ENCODE measurements at regions not wholly inside any gene's neighbourhood (a gene's known extent, or its start where the extent isn't known, plus 50 kb on each side); places are given as distances from the start of the nearest gene placed in this dataset.

DNA sequence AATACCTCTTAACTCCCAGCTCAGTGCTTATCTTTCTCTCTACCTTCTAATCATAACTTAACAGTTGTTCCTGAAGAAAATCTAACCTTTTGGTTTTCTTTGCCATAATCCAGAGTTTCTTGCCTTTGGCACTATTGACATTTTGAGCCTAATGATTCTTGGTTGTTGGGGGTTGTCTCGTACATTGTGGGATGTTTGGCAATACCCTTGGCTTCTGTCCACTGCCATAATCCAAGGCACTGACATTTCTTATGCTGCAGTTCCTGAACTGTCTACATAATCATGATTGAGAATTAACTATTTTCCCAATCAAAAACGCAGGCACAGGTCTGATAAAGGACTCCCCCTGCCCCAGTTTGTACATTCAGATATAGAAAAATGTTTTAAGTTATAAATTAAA, 203.2 kb upstream of the MEX3C start:
- Mint-ChIP-seq H3K4me3 (no peak overlapping the region), H3K9me3 (no peaks in the 10 kb centered on the region), H3K4me1 (peaks cover 5% of the 10 kb centered on the region), H3K27ac (no peak overlapping the region), H3K36me3 (ENCODE audit: low read depth) (no peaks in the 10 kb centered on the region), H3K27me3 (ENCODE audit: low read depth) (peaks cover 4% of the 10 kb centered on the region)
- TF ChIP-seq, protein P1, sequence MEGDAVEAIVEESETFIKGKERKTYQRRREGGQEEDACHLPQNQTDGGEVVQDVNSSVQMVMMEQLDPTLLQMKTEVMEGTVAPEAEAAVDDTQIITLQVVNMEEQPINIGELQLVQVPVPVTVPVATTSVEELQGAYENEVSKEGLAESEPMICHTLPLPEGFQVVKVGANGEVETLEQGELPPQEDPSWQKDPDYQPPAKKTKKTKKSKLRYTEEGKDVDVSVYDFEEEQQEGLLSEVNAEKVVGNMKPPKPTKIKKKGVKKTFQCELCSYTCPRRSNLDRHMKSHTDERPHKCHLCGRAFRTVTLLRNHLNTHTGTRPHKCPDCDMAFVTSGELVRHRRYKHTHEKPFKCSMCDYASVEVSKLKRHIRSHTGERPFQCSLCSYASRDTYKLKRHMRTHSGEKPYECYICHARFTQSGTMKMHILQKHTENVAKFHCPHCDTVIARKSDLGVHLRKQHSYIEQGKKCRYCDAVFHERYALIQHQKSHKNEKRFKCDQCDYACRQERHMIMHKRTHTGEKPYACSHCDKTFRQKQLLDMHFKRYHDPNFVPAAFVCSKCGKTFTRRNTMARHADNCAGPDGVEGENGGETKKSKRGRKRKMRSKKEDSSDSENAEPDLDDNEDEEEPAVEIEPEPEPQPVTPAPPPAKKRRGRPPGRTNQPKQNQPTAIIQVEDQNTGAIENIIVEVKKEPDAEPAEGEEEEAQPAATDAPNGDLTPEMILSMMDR (IDR thresholded peaks at IDR 0.05; ENCODE audit: unreplicated experiment in 3 of 3): no peak

DNA sequence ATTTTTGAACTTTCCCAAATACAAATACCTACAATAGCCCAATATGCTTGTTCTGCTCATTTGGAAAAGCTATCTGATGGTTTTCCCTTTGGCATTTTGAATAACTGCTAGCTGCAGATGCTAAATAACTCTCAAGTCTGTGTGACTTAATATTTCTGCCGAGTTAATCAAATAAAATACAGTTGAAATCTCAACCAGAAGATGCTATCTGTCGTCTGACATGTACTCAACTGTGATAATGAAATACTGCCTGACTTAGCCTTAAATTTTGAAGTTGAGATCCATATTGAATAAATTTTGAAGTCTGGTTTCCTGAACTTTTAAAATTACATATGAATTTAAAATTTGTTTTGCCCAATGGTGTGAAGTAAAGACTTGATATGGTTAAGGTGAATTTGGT, 204.4 kb upstream of the MEX3C start:
- Mint-ChIP-seq H3K4me3 (no peak overlapping the region), H3K27ac (no peak overlapping the region), H3K36me3 (ENCODE audit: low read depth) (no peaks in the 10 kb centered on the region), H3K27me3 (ENCODE audit: low read depth) (peaks cover 4% of the 10 kb centered on the region), H3K4me1 (peaks cover 5% of the 10 kb centered on the region), H3K9me3 (no peaks in the 10 kb centered on the region)
- TF ChIP-seq, protein P1 (IDR thresholded peaks at IDR 0.05; ENCODE audit: unreplicated experiment in 3 of 3): no peak

DNA sequence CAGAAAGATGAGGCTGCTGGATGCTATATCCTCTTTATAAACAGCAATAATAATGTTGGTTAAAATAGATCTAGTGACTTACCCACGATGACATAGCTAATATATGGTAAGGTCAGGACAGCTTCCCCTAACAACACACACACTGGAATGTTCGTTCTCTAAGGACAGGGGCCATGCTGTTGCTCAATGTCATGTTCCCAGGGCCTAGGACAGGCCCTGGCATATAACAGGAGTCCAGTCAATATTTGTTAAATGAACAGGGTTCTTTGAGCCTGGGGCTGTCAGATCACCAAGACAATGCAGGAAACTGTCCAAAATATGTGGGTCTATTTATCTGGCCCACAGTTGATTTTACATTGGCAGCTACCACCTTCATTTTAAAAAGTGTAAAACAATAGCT, 207.1 kb upstream of the MEX3C start:
- Mint-ChIP-seq H3K36me3 (ENCODE audit: low read depth) (no peaks in the 10 kb centered on the region), H3K27me3 (ENCODE audit: low read depth) (peaks cover 8% of the 10 kb centered on the region), H3K27ac (no peak overlapping the region), H3K4me3 (no peak overlapping the region), H3K4me1 (peaks cover 5% of the 10 kb centered on the region), H3K9me3 (peaks cover 2% of the 10 kb centered on the region)
- TF ChIP-seq, protein P1 (IDR thresholded peaks at IDR 0.05; ENCODE audit: unreplicated experiment in 3 of 3): no peak

DNA sequence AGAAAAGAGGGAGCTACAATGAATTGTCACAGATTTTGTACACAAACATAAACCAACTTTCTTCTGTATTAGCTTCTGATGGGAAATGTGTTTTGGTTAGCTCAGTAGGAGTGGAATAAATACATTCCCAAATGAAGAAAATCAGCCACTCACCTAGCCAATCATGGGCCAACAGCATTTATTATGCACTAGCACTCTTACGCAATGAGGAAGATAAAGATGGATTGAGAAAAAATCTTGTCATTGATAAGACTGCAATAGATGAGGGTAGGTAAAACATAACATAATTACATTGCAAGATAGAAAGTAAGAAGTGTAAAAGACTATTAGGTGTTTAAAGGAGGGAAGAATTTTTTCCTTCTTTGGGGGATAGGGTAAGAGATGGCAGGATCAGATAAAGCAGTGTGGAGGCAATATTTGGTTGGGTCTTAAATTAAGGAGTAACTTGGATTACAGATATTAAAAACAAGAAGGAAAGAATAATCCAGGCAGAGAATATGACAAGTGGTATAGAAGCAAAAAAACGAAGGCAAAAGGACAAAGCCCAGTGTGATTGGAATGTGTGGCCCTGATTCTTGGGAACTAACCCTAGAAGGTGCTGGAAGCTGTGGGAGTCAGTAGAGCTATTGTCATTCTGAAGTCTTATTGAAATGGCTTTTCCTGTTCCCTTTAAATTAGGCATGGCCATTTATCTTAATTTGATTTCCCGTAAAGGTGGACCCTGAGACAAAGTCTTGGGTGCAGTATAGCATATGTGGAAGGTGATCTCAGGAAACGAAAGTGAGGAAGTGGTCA, 208.4 kb upstream of the MEX3C start:
- Mint-ChIP-seq H3K4me3 (no peak overlapping the region), H3K27me3 (ENCODE audit: low read depth) (peaks cover 8% of the 10 kb centered on the region), H3K36me3 (ENCODE audit: low read depth) (no peaks in the 10 kb centered on the region), H3K27ac (no peak overlapping the region), H3K4me1 (peaks cover 5% of the 10 kb centered on the region), H3K9me3 (peaks cover 2% of the 10 kb centered on the region)
- TF ChIP-seq, protein P1 (IDR thresholded peaks at IDR 0.05; ENCODE audit: unreplicated experiment in 3 of 3): no peak

DNA sequence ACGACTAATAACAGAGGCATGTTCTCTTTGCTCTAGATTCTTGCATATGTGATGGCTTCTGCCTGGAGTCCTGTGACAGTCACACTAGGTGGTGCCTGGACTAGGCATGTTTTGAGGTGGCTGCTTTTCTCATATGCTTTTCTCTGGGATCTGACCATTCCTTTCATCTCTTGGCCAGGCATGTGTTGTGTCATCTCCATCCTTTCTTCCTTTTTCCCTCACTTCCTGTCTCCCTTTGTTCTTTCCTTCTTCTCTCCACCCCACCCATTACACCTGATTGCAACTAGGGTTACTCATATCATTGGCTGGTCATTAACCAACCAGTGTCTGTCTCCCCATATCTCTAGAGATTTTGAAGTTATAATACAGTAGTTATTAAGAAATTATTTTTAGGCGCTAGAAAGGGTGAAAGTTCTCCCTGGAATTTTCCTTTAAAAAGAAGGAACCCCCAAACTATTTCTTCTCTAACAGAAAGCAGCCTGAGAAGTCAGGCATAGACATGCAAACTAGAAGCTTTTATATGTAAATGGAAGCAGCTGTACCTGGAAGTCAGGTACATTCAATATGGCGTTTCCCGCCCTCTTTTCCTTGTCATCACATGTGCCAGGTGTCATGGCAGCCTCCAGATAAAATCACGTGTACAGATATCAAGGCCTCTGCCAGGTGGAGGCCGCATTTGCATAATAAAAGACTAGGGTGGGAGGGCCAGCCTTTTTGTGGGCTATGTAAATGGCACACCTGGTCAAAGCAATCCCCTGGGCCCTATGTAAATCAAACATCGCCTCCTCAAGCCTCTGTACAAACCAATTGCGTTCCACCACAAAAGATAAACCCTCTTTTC, 220.4 kb upstream of the MEX3C start:
- H3K27me3 Mint-ChIP-seq (ENCODE audit: low read depth): no peaks in the 10 kb centered on the region
- no peaks in the 10 kb centered on the region for H3K9me3 Mint-ChIP-seq
- H3K4me1 Mint-ChIP-seq: no peaks in the 10 kb centered on the region
- H3K36me3 Mint-ChIP-seq (ENCODE audit: low read depth): no peaks in the 10 kb centered on the region
- H3K4me3 Mint-ChIP-seq: no peak overlapping the region
- TF ChIP-seq, protein P1 (IDR thresholded peaks at IDR 0.05; ENCODE audit: unreplicated experiment in 3 of 3): no peak
- H3K27ac Mint-ChIP-seq: no peak overlapping the region

Data from nephron (organoid).